ENCODE measurements at regions not wholly inside any gene's neighbourhood (a gene's known extent, or its start where the extent isn't known, plus 50 kb on each side); places are given as distances from the start of the nearest gene placed in this dataset.

DNA sequence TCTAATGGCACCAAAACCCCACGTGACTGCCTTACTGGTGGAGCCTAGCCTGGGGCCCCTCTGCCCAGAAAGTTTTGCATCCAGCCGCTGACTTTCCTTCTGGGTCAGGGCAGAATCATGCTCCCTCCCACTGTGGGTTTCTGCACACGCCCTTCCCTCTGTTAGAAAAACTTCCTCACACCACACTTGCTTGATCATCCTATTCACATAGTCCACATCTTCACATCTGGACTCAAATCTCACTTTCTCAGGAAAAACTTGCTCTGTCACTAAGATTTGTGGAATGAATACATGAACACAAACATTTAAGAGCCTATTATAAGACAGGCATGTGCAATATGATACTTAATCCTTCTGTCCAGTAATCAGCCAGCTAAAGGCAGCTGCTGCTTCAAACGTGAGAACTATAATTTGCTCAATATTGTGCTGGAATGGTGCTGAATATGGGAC lies 274.7 kb downstream of the RND3 start:
- no peak for TF ChIP-seq EZH2 (IDR thresholded peaks at IDR 0.05; ENCODE audit: insufficient read depth, poor library complexity, severe bottlenecking)
- no peak for TF ChIP-seq EZH2phosphoT487 (IDR thresholded peaks at IDR 0.05; ENCODE audit: insufficient read depth, low read depth)
